Panc1 (cell line): ENCODE measurements at regions not wholly inside any gene's neighbourhood (a gene's known extent, or its start where the extent isn't known, plus 50 kb on each side); places are given as distances from the start of the nearest gene placed in this dataset.

Experiments
- TF ChIP-seq, protein P1 (sequence below): fragments of 450-650 bp; IDR thresholded peaks from 2 replicates; pipeline ENCODE4 v1.5.1; 2017; ENCODE audit warnings: mild to moderate bottlenecking
- TF ChIP-seq, protein P2 (sequence below), 2 experiments: IDR thresholded peaks; 2 replicates each; pipeline ENCODE4 v1.6.1; 2011 to 2012; ENCODE audit warnings: low read depth in 2 of 2, control low read depth in 1 of 2, low read length in 1 of 2, mild to moderate bottlenecking in 1 of 2, moderate library complexity in 1 of 2; ENCODE audit not compliant: insufficient read depth in 1 of 2

DNA sequence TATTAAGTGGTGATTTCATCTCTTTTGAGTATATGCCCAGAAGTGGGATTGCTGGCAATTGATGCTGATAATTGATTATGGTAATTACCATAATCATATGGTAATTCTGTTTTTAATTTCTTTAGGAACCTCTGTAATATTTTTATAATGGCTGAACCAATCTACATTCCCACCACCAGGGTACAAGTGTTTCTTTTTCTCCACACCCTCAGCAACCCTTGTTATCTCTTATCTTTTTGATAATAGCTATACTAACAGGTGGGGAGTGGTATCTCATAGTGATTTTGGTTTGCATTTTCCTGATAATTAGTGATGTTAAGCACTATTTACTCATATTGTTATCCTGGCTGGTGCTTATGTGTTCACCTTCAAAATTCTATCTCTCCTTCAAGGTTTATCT, 212.6 kb downstream of the FMR1NB start:
- TF ChIP-seq, protein P1, sequence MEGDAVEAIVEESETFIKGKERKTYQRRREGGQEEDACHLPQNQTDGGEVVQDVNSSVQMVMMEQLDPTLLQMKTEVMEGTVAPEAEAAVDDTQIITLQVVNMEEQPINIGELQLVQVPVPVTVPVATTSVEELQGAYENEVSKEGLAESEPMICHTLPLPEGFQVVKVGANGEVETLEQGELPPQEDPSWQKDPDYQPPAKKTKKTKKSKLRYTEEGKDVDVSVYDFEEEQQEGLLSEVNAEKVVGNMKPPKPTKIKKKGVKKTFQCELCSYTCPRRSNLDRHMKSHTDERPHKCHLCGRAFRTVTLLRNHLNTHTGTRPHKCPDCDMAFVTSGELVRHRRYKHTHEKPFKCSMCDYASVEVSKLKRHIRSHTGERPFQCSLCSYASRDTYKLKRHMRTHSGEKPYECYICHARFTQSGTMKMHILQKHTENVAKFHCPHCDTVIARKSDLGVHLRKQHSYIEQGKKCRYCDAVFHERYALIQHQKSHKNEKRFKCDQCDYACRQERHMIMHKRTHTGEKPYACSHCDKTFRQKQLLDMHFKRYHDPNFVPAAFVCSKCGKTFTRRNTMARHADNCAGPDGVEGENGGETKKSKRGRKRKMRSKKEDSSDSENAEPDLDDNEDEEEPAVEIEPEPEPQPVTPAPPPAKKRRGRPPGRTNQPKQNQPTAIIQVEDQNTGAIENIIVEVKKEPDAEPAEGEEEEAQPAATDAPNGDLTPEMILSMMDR, result no peak
- TF ChIP-seq, protein P2, sequence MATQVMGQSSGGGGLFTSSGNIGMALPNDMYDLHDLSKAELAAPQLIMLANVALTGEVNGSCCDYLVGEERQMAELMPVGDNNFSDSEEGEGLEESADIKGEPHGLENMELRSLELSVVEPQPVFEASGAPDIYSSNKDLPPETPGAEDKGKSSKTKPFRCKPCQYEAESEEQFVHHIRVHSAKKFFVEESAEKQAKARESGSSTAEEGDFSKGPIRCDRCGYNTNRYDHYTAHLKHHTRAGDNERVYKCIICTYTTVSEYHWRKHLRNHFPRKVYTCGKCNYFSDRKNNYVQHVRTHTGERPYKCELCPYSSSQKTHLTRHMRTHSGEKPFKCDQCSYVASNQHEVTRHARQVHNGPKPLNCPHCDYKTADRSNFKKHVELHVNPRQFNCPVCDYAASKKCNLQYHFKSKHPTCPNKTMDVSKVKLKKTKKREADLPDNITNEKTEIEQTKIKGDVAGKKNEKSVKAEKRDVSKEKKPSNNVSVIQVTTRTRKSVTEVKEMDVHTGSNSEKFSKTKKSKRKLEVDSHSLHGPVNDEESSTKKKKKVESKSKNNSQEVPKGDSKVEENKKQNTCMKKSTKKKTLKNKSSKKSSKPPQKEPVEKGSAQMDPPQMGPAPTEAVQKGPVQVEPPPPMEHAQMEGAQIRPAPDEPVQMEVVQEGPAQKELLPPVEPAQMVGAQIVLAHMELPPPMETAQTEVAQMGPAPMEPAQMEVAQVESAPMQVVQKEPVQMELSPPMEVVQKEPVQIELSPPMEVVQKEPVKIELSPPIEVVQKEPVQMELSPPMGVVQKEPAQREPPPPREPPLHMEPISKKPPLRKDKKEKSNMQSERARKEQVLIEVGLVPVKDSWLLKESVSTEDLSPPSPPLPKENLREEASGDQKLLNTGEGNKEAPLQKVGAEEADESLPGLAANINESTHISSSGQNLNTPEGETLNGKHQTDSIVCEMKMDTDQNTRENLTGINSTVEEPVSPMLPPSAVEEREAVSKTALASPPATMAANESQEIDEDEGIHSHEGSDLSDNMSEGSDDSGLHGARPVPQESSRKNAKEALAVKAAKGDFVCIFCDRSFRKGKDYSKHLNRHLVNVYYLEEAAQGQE (IDR thresholded peaks at IDR 0.05; ENCODE audit: insufficient read depth in 1 of 2, low read depth in 2 of 2, low read length in 1 of 2), result no peak
